ENCODE measurements at regions not wholly inside any gene's neighbourhood (a gene's known extent, or its start where the extent isn't known, plus 50 kb on each side); places are given as distances from the start of the nearest gene placed in this dataset.
"Not testable (repeated sequence)": the region's sequence is repeated elsewhere in the genome, so short reads cannot be mapped to it uniquely, and the experiment has no call there.

GRCh38 chrX:5490786-5491563 is 737.7 kb downstream of the NLGN4X start:
- DNase-seq, result no peak

- DNase-seq, result no peak
These were observed 754.4 kb downstream of the NLGN4X start for GRCh38 chrX:5474282-5474681.

GRCh38 chrX:5458300-5458842 is 770.3 kb downstream of the NLGN4X start:
- no peak for DNase-seq

GRCh38 chrX:5449323-5449722 is 779.3 kb downstream of the NLGN4X start:
- DNase-seq, result no peak

- DNase-seq, result no peak
These were observed 796.8 kb downstream of the NLGN4X start for GRCh38 chrX:5431823-5432222.

- DNase-seq, result no peak
These were observed 803.5 kb downstream of the NLGN4X start for GRCh38 chrX:5425119-5425518.

- DNase-seq, result no peak
These were observed 811.3 kb downstream of the NLGN4X start for GRCh38 chrX:5417381-5417780.

- DNase-seq, result no peak
These were observed 812.9 kb downstream of the NLGN4X start for GRCh38 chrX:5415738-5416137.

- DNase-seq, result no peak
These were observed 819.6 kb downstream of the NLGN4X start for GRCh38 chrX:5409106-5409505.

- DNase-seq, result no peak
These were observed 826.2 kb downstream of the NLGN4X start for GRCh38 chrX:5402461-5402860.

GRCh38 chrX:5399403-5399802 is 829.3 kb downstream of the NLGN4X start:
- no peak for DNase-seq

GRCh38 chrX:5397409-5397808 is 831.3 kb downstream of the NLGN4X start:
- no peak for DNase-seq

GRCh38 chrX:5390376-5390775 is 838.3 kb downstream of the NLGN4X start:
- DNase-seq, result no peak

GRCh38 chrX:5388087-5388486 is 840.6 kb downstream of the NLGN4X start:
- DNase-seq, result no peak

GRCh38 chrX:5380426-5380825 is 848.2 kb downstream of the NLGN4X start:
- DNase-seq, result no peak

GRCh38 chrX:5341902-5342301 is 886.8 kb downstream of the NLGN4X start:
- no peak for DNase-seq

GRCh38 chrX:5337160-5337559 is 891.5 kb downstream of the NLGN4X start:
- DNase-seq, result no peak

- no peak for DNase-seq
These were observed 904.1 kb downstream of the NLGN4X start for GRCh38 chrX:5324546-5324945.

- no peak for DNase-seq
These were observed 914.5 kb downstream of the NLGN4X start for GRCh38 chrX:5314148-5314547.

GRCh38 chrX:5307416-5307815 is 921.3 kb downstream of the NLGN4X start:
- no peak for DNase-seq

- DNase-seq, result no peak
These were observed 922.0 kb downstream of the NLGN4X start for GRCh38 chrX:5306654-5307121.

GRCh38 chrX:5305452-5305851 is 923.2 kb downstream of the NLGN4X start:
- DNase-seq, result no peak

- no peak for DNase-seq
These were observed 933.7 kb downstream of the NLGN4X start for GRCh38 chrX:5295004-5295403.

GRCh38 chrX:5290635-5291034 is 938.0 kb downstream of the NLGN4X start:
- no peak for DNase-seq

- not testable (repeated sequence) for DNase-seq
These were observed 938.7 kb downstream of the NLGN4X start for GRCh38 chrX:5289949-5290348.
